Upper lobe of left lung (tissue), 6 donors: ENCODE measurements at regions not wholly inside any gene's neighbourhood (a gene's known extent, or its start where the extent isn't known, plus 50 kb on each side); places are given as distances from the start of the nearest gene placed in this dataset.

Experiments used
- ATAC-seq, 2 donors: fragments of 200-7000 bp; cut with Tn5 transposase; one replicate each; pipeline ENCODE4 v1.9.1; 2022; ENCODE audit warnings: mild to moderate bottlenecking in 2 of 2, moderate library complexity in 2 of 2; ENCODE audit not compliant: low FRiP score in 2 of 2
- DNase-seq, 2 donors: peaks; one replicate each; pipeline ENCODE4 v3.0.0-alpha.2; 2019 to 2020
- H3K27ac ChIP-seq, 4 donors: fragments of 200-600 bp; sonication (generic); one replicate each; pipeline ENCODE4 v1.5.1; 2016 to 2019
- H3K27me3 ChIP-seq, 4 donors: fragments of 200-600 bp; sonication (generic); one replicate each; pipeline ENCODE4 v1.5.1; 2017 to 2019
- H3K36me3 ChIP-seq, 4 donors: fragments of 200-600 bp; sonication (generic); one replicate each; pipeline ENCODE4 v1.5.1; 2016 to 2019
- H3K4me1 ChIP-seq, 4 donors: fragments of 200-600 bp; sonication (generic); one replicate each; pipeline ENCODE4 v1.5.1; 2018 to 2019
- H3K4me3 ChIP-seq, 4 donors: fragments of 200-600 bp; sonication (generic); one replicate each; pipeline ENCODE4 v1.5.1; 2017 to 2019; ENCODE audit warnings: mild to moderate bottlenecking in 2 of 4, moderate library complexity in 1 of 4
- H3K9me3 ChIP-seq, 4 donors: fragments of 200-600 bp; sonication (generic); one replicate each; pipeline ENCODE4 v1.5.1; 2018 to 2019
- EP300 ChIP-seq, 4 donors: sonication (generic); formaldehyde crosslinking; IDR thresholded peaks; one replicate each; pipeline ENCODE4 v1.5.1; 2017; ENCODE audit warnings: antibody characterized with exemption in 4 of 4, control low read depth in 2 of 4
- POLR2A ChIP-seq, 4 donors: fragments of 450-650 bp; IDR thresholded peaks; one replicate each; pipeline ENCODE4 v1.5.1; 2016 to 2017; ENCODE audit warnings: antibody characterized with exemption in 4 of 4, mild to moderate bottlenecking in 2 of 4
- POLR2AphosphoS5 ChIP-seq, 2 donors: sonication (generic); formaldehyde crosslinking; IDR thresholded peaks; one replicate each; pipeline ENCODE4 v1.5.1; 2017; ENCODE audit warnings: antibody characterized with exemption in 2 of 2
- WGBS, 2 donors: methylation state at CpG; one replicate each; pipeline ENCODE4 v1.1.5; 2017 to 2018; 5-methylcytosine and 5-hydroxymethylcytosine counted together
- TF ChIP-seq, protein P1 (sequence below), 6 experiments: fragments of 450-650 bp in 4 of 6; fragments of 200-600 bp in 2 of 6; sonication (generic) in 2 of 6; IDR thresholded peaks; one replicate each; pipeline ENCODE4 v1.5.1; 2016 to 2019; ENCODE audit warnings: antibody characterized with exemption in 6 of 6
- donor health status: DM: no; HTN: no; CAD: no; lungs with moderate emphysema.
- donor health status: DM: no; HTN: yes; CAD: no; lungs with severe emphysema.

DNA sequence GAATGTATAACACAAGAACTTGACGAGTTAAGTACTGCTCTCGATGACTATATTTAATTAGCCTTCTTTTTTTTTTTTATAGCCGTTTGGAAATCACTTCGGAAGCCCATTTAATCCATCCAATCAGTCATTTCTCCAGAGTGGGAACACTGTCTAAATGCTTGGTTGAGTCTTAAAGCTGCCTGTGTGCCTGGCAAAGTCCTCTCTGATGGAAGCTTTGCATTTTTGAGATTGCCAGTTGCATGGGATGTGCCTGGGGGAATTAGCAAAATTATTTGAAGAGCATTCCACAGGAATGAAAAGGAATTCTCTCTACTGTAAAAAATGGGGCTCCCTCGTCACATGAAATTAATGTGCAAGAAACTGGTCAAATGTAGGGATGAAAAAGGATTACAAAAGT, 398.8 kb upstream of the RPS6KA3 start:
- TF ChIP-seq POLR2A (IDR thresholded peaks at IDR 0.05) (no peak), EP300 (IDR thresholded peaks at IDR 0.05) (no peak), POLR2AphosphoS5 (IDR thresholded peaks at IDR 0.05) (no peak)
- TF ChIP-seq, protein P1, sequence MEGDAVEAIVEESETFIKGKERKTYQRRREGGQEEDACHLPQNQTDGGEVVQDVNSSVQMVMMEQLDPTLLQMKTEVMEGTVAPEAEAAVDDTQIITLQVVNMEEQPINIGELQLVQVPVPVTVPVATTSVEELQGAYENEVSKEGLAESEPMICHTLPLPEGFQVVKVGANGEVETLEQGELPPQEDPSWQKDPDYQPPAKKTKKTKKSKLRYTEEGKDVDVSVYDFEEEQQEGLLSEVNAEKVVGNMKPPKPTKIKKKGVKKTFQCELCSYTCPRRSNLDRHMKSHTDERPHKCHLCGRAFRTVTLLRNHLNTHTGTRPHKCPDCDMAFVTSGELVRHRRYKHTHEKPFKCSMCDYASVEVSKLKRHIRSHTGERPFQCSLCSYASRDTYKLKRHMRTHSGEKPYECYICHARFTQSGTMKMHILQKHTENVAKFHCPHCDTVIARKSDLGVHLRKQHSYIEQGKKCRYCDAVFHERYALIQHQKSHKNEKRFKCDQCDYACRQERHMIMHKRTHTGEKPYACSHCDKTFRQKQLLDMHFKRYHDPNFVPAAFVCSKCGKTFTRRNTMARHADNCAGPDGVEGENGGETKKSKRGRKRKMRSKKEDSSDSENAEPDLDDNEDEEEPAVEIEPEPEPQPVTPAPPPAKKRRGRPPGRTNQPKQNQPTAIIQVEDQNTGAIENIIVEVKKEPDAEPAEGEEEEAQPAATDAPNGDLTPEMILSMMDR (IDR thresholded peaks at IDR 0.05) = no peak
- no peak for ATAC-seq
- Histone ChIP-seq H3K9me3 (no peaks in the 10 kb centered on the region), H3K27ac (no peak overlapping the region), H3K4me1 (no peaks in the 10 kb centered on the region), H3K36me3 (no peaks in the 10 kb centered on the region), H3K27me3 (no peaks in the 10 kb centered on the region), H3K4me3 (no peak overlapping the region)
- DNase-seq = no peak
- 60 to 64% methylated on average over 5 of the region's 5 CpGs for WGBS, 2 donors

DNA sequence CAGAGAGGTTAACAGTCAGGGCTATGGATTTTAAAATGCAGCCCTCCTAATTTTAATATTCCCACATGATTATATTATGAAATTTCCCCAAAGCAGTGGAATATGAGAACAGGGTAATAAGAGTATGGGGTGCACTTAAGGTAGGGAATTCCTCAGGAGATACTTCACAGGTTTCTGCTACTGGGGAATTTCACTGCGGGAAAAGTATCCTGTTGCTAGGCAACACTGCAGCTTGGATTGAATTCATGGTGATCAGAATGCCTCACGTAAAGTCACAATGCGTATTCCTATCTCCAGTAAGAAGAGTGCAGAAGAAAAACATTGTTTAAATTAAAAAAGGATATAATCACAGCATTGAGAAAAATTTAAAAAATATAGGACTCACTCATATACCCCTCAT, 398.1 kb upstream of the RPS6KA3 start:
- TF ChIP-seq POLR2AphosphoS5 (IDR thresholded peaks at IDR 0.05) = no peak
- no peak for TF ChIP-seq EP300 (IDR thresholded peaks at IDR 0.05)
- TF ChIP-seq, protein P1 (IDR thresholded peaks at IDR 0.05) = no peak
- no peak for TF ChIP-seq POLR2A (IDR thresholded peaks at IDR 0.05)
- Histone ChIP-seq H3K9me3 (no peaks in the 10 kb centered on the region), H3K36me3 (no peaks in the 10 kb centered on the region), H3K4me1 (no peaks in the 10 kb centered on the region), H3K27me3 (no peaks in the 10 kb centered on the region), H3K27ac (no peak overlapping the region), H3K4me3 (no peak overlapping the region)
- ATAC-seq = no peak
- 32 to 33% methylated on average over 3 of the region's 3 CpGs for WGBS, 2 donors
- no peak for DNase-seq

DNA sequence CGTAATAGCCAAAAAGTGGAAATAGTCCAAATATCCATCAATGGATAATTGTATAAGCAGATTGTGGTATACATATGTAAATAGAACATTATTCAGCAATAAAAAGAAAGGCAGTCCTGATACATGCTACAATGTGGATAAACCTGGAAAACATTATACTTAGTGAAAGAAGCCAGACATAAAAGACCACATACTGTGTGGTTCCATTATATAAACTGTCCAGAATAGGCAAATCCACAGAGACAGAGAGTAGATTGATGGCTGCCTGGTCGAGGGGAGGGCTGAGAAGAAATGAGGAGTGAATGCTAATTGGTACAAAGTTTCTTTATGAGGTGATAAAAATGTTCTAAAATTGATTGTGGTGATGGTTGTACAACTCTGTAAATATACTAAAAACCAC, 397.4 kb upstream of the RPS6KA3 start:
- Histone ChIP-seq H3K9me3 (no peaks in the 10 kb centered on the region), H3K4me3 (no peak overlapping the region), H3K27me3 (no peaks in the 10 kb centered on the region), H3K4me1 (no peaks in the 10 kb centered on the region), H3K36me3 (no peaks in the 10 kb centered on the region), H3K27ac (no peak overlapping the region)
- TF ChIP-seq POLR2AphosphoS5 (IDR thresholded peaks at IDR 0.05) = no peak
- TF ChIP-seq POLR2A (IDR thresholded peaks at IDR 0.05) = no peak
- no peak for TF ChIP-seq EP300 (IDR thresholded peaks at IDR 0.05)
- TF ChIP-seq, protein P1 (IDR thresholded peaks at IDR 0.05) = no peak
- WGBS, 2 donors = 50 to 63% methylated on average over 2 of the region's 2 CpGs
- ATAC-seq (no peak), DNase-seq (no peak)

DNA sequence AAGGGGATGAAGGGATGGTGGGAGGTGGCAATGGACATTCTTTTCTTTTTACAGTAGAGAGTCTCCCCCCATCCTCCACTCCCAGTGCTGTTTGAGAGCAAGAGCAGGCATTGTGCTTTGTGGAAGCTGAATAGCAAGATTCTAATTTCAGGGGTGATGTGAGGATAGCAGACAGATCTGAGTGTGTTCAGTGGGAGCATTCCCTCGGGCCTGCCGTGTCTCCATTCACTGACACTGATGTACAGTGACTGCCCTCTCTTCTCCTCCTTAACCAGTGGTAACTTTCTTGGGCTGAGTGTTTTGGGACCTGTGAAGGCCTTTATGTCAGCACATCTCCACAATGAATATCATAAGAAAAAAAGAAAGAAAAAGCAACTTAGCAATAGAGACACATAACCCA, 396.6 kb upstream of the RPS6KA3 start:
- H3K27ac ChIP-seq = no peak overlapping the region
- no peaks in the 10 kb centered on the region for H3K9me3 ChIP-seq
- TF ChIP-seq, protein P1 (IDR thresholded peaks at IDR 0.05) = no peak
- no peak for TF ChIP-seq POLR2AphosphoS5 (IDR thresholded peaks at IDR 0.05)
- TF ChIP-seq POLR2A (IDR thresholded peaks at IDR 0.05) = no peak
- TF ChIP-seq EP300 (IDR thresholded peaks at IDR 0.05) = no peak
- DNase-seq (no peak), ATAC-seq (no peak)
- H3K27me3 ChIP-seq = no peaks in the 10 kb centered on the region
- 85 to 100% methylated on average over 1 to 2 of the region's 2 CpGs for WGBS, 2 donors
- no peaks in the 10 kb centered on the region for H3K4me1 ChIP-seq
- H3K4me3 ChIP-seq = no peak overlapping the region
- H3K36me3 ChIP-seq = no peaks in the 10 kb centered on the region

DNA sequence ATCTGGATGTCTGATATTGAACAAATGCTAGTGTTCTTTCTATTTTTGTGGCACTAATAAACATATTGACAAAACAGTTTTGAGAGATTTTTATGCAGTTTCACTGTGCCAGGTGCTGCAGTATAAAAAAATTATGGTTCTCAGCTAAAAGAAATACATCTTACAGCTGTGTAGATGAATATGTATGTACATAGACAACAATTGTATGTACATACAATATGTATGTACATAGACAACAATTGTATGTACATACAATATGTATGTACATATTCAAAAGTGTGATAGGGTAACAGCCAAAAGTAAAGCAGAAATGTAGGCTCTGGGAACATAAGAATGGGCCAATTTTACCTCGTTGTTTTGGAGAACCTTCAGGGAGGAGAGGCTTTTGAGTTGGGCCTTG, 390.0 kb upstream of the RPS6KA3 start:
- TF ChIP-seq, protein P1 (IDR thresholded peaks at IDR 0.05) = no peak
- TF ChIP-seq POLR2AphosphoS5 (IDR thresholded peaks at IDR 0.05) (no peak), EP300 (IDR thresholded peaks at IDR 0.05) (no peak)

More for the DNA sequence above, 390.0 kb upstream of the RPS6KA3 start:
- no peak overlapping the region for H3K4me3 ChIP-seq
- 66 to 77% methylated on average over 1 of the region's 1 CpG for WGBS, 2 donors
- no peaks in the 10 kb centered on the region for H3K9me3 ChIP-seq
- no peak overlapping the region for H3K27ac ChIP-seq
- H3K36me3 ChIP-seq = no peaks in the 10 kb centered on the region
- no peak for DNase-seq
- no peak for ATAC-seq
- no peaks in the 10 kb centered on the region for H3K4me1 ChIP-seq
- no peaks in the 10 kb centered on the region for H3K27me3 ChIP-seq
